HG03521 (cell line): ENCODE measurements at regions not wholly inside any gene's neighbourhood (a gene's known extent, or its start where the extent isn't known, plus 50 kb on each side); places are given as distances from the start of the nearest gene placed in this dataset.
A peak's percentile ranks its signal among the peaks of the same experiment; 100 is the strongest.

Source experiments
- ATAC-seq: cut with Tn5 transposase; IDR thresholded peaks from one replicate; pipeline ENCODE4 v1.9.1; 2021; ENCODE audit warnings: mild to moderate bottlenecking, moderate library complexity; ENCODE audit not compliant: unreplicated experiment

DNA sequence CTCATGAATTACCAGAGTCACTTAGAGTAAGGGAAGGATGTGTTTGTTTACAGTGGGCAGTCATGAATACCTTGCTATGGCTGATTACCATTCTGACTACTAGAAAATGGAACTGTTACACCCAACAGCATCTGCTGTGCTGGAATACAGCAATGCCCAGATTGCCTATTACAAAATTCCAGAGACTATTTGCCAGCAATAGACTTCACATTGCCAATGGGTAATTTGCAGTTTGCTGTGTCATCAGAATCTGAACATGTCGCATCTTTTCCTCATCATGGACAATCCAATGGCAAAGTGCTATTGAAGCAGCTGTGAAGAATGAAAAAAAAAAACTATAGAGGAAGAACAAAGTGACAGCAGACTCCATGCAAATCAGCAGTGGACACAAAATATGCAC, 356.6 kb downstream of the CXXC4 start:
- ATAC-seq: no peak

DNA sequence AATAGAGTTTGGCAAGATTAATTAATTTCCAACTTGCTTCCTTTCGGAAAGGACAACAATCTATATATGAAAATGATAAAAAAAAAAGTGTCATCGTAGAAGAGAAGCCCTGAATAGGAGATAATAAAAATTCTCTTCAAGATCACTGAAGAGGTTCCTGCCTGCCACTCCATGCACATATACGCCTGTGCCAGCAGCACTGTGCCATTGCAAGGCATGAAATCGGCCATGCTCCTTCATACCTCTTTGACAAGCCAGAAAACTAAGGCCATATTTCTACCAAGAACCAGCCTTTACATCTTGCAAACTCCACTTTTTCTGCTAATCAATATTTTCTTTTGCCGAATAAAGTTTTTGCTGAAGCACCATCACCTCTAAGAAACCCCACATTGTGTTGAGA, 365.5 kb downstream of the CXXC4 start:
- no peak for ATAC-seq

DNA sequence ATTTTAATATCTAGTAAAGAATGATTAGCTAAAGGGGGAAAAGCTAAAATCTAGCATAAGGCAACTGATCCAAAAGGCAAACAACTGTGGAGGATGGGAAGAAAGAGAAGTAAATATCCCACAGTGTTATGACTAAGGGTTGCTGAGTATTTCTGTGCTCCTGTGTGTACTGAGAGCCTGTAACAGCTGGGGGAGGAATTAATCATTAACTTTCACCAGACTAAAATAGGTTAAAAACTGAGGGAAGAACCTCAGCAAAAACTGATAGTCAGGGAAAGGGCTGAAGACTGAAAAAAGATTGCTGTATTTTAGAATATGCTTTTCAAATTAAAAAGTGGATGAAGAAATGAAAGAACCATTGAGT, 365.9 kb downstream of the CXXC4 start:
- ATAC-seq: no peak

DNA sequence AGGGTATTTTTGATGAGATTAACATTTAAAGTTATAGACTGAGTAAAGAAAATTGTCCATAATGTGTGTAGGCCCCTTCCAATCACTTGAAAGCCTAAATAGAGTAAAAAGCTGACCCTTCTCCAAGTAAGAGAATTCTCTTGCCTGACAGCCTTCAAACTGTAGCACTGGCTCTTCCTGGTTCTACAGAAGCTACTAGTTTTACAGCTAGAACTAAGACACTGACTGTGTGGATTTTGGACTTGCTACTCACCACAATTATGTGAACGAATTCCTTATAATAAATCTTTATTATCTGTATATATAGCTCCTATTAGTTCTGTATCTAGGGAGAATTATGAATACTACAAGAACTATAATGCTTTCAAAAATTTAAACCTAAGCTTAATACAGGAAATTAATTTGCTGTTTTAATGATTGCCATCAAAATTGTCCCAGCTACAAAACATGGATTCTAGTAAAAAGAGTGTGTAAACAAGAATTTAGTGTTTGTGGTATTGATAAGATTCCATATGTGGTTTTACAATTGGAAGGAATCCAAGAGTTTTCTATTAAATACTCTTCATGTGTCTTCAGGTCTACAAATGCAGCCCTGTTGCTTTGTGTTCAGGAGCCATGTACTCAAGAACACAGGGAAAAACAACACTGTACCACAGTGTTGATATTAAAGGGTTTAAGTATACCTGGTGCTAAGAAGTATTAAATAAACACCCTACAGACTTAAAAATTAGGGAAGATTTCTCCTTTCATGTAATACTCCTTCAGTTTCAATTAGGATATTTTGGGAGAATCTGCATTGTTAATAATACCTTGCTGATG, 366.5 kb downstream of the CXXC4 start:
- ATAC-seq: no peak

DNA sequence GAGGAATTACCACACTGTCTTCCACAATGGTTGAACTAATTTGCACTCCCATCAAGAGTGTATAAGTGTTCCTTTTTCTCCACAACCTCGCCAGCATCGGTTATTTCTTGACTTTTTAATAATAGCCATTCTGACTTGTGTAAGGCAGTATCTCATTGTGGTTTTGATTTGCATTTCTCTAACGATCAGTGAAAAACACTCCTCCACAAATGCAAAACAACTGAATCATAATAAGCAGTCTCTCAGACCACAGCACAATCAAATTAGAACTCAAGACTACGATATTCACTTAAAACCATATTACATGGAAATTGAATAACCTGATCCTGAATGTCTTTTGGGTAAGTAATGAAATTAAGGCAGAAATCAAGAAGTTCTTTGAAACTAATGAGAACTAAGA, 371.7 kb downstream of the CXXC4 start:
- no peak for ATAC-seq

DNA sequence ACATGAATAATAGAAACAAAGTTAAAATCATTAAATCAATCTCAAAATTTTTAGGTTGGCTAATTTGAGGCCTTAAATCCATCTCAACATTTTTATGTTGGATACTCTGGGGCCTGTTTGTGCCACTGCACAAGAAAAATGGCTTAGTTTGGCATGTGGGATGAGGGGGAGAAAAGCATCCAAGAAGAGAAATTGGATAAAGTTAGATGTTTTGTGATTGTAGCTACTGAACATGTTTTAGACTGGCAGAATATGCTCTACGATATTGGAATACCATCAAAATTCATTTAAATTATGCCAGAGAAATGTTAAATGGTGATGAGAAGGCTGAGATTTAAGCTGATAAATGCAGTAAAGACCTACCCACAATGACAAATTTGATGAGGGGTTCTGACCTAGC, 376.9 kb downstream of the CXXC4 start:
- ATAC-seq: no peak

DNA sequence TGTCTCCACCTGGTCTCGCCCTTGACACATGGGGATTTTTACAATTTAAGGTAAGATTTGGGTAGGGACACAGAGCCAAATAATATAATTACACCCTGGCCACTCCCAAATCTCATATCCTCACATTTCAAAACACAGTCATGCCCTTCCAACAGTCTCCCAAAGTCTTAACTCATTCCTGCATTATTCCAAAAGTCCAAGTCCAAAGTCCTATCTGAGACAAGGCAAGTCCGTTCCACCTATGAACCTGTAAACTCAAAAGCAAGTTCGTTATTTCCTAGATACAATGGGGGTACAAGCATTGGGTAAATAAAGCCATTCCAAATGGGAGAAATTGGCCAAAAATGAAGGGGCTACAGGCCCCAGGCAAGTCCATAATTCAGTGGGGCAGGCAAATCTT, 380.8 kb downstream of the CXXC4 start:
- ATAC-seq: no peak

DNA sequence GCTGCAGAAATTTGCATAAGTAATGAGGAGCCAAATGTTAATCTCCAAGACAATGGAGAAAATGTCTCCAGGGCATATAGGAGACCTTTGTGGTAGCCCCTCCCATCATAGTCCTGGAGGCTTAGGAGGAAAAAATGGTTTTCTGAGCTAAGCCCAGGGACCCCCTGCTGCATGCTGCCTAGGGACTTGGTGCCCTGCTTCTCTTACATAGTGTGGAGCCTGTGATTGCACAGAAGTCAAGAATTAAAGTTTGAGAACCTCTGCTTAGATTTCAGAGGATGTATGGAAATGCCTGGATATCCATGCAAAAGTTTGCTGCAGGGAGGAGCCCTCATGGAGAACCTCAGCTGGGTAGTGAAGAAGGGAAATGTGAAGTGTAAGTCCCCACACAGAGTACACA, 379.4 kb upstream of the TACR3 start:
- no peak for ATAC-seq

DNA sequence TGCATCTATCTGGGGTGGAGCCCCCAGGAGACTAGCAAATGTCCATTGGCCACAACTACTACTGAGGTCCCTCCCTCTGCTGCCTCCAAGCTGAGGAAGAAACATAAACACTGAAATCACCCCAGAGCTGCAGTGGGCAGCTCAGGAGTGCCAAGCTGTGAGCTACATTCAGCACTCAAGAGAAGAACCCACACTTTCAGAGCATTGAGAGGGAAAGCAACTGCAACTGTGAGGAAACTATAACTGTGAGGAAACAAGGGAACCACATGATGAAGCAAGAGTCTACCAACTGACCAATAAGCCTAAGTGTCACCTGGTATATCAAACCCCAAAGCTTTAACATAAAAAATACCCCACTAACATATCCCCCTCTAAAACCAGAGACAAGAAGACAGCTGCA, 373.5 kb upstream of the TACR3 start:
- ATAC-seq: no peak

DNA sequence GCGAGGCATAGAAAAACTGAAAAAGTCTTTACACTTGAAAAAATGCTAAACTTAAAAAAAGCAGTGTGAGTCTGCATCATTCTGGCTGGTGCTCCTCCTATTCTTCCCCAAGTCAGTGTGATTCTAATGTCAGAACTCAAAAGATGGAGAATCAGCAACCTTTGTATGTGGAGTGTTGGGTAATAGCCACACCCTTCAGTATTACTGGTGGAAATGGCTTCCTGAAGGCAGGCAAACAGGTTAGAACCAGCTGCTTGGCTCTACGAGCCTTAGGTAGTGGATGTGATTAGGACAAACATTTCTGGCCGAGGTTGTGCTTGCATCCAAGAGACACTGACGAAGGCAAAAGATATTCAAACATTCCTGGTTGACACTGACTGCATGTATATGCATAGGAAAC, 353.4 kb upstream of the TACR3 start:
- ATAC-seq: no peak

DNA sequence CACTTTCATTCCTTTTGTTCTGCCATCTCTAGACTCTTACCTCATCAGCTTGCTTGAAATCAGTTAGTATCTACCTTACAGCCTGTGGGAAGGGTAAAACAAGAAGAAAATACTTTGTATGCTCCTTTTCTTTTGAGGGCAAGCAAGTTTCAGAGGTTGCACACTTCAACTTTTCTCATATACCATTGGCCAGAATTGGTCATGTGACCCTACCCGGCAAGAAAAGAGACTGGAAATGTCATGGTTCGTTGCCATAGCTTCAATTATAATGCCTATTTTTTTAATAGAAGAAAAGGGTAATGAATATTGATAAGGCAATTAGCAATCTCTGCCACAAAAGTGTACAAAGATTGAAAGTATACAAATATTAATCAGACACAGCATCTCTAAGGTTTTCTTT, 346.7 kb upstream of the TACR3 start:
- ATAC-seq: no peak

DNA sequence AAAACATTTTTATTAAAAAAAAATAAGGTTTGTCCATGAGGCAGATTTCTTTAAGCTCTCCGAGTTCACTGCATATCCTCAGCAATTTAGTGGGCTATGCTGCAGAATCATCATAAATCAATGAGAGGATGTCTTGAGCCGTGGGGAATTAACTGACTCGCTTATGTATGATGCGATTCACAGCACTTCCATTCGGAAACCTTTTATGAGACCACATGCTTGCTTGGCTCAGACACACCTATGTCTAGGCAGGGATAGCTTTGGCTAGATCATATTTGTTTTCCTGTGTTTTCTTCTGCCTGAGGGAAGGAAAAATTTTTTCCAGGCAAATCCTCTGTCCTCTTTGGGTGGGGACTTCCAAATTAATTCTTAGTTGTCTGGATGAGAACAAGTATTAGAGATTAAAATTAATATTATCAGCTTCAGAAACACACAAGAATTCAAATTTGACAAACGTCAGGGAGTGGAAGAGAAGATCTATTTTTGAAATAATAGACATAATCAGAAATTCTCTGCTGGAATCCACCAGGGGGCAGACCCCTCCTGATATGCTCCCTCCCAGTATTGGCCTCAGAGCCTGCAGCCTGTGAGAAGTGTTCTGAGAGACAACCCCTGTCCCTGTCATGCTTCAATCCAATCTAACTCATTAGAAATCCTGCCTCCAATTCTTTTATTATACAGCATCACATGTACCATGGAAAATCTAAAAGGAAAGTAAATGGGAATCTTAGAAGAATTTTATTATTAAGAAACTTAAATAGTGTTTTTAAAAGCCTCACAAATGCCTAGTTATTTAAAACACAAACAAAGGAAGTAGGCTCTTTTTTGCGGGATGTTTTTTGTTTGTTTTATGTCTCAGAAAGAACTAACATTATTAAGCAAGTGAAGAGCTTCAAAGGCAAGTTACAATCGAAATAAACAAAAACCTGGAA, 345.1 kb upstream of the TACR3 start:
- ATAC-seq: peak; percentile 82

DNA sequence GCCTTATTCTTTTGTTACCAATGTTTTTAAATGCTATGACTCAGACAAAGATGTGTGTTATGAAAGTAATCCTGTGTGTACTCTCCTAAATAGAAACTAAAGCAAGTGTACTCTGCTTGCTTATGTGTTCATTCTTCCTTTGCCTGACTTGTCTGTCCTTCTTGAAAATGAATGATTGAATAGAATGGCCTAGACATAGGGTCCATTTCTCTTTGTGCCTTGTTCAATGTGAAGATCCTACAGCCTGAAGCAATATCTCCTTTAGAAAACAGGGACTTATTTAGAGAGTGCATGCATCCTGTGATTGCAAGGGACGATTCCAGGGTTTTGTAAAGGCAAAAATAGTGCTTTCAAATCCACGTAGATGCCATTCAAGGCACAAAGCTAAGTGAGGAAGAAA, 343.6 kb upstream of the TACR3 start:
- no peak for ATAC-seq

DNA sequence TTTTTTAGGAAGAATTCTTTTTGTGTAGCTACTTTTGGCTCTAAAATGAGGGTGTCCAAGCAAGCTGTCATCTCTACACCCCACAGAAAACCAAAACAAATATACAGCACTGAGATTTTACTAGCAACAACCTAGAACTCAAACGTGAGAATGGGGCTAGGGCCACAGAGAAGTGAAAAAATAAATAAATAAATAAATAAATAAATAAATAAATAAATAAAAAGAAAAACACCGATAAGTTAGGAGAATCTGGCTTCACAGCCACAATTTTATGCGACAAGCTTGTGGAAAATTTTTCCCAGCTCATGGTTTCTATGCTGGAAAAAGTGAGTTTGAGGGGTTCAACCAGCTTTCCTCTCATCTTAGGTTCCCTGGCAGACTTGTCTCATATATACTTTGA, 324.6 kb upstream of the TACR3 start:
- no peak for ATAC-seq

DNA sequence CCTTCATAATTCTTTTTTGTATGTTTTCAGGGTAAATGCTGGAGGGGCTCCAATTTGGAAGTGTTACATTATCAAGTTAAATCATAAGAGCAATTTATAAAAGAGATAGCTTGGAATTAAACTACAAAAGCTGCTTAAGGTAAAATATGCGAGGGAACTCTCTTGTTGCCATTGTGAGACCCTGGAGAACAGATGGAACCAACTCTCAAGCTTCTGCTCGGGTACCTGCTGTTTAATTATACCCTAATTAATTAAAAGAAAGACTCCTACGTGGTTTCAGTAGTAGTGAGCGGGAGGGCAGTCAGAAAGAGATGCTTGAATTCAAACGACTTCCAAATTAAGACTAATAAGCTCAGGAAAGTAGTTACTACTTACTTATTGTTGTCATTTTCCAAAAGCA, 313.1 kb upstream of the TACR3 start:
- ATAC-seq: no peak

DNA sequence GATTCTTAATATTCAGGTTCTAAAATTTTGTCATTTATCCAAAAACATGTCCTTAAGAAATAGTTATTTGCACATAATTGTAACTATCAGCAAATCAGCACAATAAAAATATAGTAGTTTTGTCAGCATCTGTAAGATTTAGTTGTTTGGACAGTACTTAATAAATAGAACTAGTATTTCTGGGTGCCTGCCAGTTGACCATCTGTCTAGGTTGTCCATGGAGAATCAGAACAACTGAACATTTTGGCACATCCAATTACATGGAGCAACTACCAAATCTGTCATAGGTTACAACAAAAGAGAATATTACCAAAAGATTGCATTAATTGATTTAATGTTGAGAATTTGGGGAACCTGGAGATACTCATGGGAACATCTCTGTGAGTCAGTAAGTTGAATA, 305.5 kb upstream of the TACR3 start:
- no peak for ATAC-seq

DNA sequence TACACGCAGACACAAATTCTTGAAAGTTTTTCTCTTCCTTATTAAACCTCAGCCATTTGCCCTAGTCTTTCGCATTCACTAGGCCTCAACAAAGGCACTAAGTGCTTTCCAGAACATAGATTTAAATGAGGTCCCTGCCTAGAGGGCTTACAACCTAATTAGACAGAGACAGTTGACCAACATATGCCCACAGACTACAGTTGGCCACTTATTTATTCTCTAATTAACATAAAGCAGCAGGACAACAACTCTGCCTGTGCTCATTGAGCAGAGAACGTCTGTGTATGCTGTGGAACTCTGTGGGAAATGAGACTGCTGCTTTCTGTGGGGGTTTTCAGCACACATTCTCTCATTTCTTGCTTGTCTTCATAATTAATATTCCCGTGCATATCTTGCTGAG, 303.0 kb upstream of the TACR3 start:
- ATAC-seq: no peak

DNA sequence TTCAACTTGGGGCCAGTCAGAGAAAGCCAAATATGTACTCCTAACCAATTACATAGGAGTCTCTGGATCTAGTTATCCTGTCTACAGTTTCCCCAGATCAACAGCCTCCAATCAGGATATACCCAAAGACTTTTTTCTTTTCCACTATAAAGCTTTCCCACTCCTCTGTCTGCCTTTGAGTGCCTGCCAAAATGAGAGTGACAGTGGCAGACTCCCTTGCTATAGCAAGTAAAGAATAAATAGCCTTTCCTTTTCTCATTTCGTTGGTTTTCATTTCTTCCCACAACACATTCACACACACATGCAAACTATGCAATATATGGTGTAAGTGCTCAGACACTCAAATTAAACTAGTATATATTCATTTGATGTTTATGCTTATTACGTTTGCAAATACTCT, 302.4 kb upstream of the TACR3 start:
- no peak for ATAC-seq

DNA sequence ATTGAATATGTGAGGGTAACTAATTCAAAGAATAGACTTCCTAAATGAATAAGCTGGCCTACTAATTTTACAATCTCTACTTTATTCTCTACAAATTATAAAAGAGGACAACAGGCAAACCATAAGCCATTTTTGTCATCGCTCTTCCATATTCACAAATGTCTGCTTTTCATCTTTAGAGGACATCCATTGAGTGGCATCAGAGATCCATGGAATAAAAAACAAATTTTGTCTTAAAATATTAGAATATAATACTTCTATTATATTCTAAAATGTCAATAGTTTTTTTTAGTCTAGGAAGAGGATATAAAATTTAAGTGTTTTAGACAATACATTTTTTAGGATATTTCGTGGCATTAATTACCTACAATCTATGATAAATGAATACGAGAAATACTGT, 300.9 kb upstream of the TACR3 start:
- no peak for ATAC-seq

DNA sequence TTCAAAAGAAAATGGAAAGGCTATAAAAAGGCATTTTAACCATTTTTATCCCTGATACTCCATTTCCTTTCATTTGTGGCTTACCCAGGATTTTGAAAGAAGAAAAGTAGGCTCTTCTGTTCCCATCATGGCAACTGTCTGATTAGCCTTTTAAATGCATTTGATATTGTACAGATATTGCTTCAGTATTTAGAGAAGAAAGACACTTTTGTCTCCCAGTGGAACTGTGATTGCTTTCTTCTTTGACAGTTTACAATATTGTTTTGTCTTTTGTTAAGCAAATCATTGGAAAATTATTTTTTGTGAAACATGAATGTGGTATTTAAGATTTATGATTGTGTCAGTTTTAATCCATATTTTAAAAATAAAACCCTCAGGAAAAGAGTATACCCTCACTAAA, 297.4 kb upstream of the TACR3 start:
- ATAC-seq: no peak

DNA sequence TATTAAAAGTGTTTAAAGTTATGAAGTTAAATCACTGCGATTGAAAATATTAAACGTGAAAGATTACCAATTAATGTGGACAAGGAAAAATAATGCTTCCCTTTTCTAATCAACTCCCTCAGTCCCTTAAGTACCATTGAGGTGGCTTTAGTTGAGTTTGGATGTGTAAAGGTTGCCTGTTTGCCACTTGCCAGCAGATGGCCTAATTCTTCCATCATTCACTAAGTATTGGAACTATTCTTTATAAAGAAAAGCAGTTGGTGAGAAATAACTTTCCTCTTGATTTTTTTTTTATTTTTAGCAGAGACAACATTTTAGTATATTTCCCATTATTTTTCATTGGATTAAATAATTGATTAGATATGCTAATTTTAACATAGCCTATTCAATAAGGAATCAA, 295.9 kb upstream of the TACR3 start:
- ATAC-seq: no peak

DNA sequence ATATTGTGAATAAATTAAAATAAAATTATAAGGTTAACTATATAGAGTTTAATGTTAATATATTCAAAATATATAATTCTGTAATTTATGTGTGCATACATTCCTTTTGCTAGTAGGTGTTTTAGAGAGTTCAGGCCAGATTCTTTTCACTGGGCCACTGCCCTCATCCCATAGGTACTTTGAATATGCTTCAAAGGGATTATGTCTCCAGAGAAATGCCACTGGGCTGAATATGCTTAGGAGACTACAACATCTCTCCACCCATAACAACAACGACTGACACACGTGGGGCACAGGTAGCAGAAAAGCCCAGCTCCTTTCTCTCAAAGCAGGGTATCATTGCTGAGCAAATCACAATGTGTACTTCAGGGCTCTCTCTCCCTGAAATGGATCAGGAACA, 290.9 kb upstream of the TACR3 start:
- no peak for ATAC-seq
